Thymus (tissue), 11 donors: ENCODE measurements at regions not wholly inside any gene's neighbourhood (a gene's known extent, or its start where the extent isn't known, plus 50 kb on each side); places are given as distances from the start of the nearest gene placed in this dataset.
"Not testable (repeated sequence)": the region's sequence is repeated elsewhere in the genome, so short reads cannot be mapped to it uniquely, and the experiment has no call there.

Source experiments
- DNase-seq, 9 donors: peaks; one replicate each; pipeline ENCODE4 v3.0.0-alpha.2; 2013; ENCODE audit warnings: low spot score in 9 of 9, low read depth in 6 of 9, missing footprints in 1 of 9
- H3K27ac ChIP-seq, 2 donors: one replicate each; pipeline ENCODE4 v1.5.1; 2013; ENCODE audit warnings: control low read depth in 1 of 2, low read depth in 1 of 2, low read length in 1 of 2, mild to moderate bottlenecking in 1 of 2, moderate library complexity in 1 of 2
- H3K27me3 ChIP-seq, 2 donors: one replicate each; pipeline ENCODE4 v1.5.1; 2013; ENCODE audit warnings: low read length in 1 of 2; ENCODE audit not compliant: control insufficient read depth in 2 of 2, insufficient read depth in 1 of 2
- H3K36me3 ChIP-seq, 2 donors: one replicate each; pipeline ENCODE4 v1.5.1; 2013; ENCODE audit warnings: low read length in 1 of 2, mild to moderate bottlenecking in 1 of 2, moderate library complexity in 1 of 2; ENCODE audit not compliant: control insufficient read depth in 2 of 2, insufficient read depth in 2 of 2
- H3K4me1 ChIP-seq, 2 donors: one replicate each; pipeline ENCODE4 v1.5.1; 2013; ENCODE audit warnings: low read length in 2 of 2; ENCODE audit not compliant: control insufficient read depth in 2 of 2, insufficient read depth in 2 of 2
- H3K4me3 ChIP-seq, 2 donors: one replicate each; pipeline ENCODE4 v1.5.1; 2013; ENCODE audit warnings: low read length in 2 of 2, control low read depth in 1 of 2, mild to moderate bottlenecking in 1 of 2
- H3K9me3 ChIP-seq, 2 donors: one replicate each; pipeline ENCODE4 v1.5.1; 2013; ENCODE audit warnings: low read length in 1 of 2, mild to moderate bottlenecking in 1 of 2; ENCODE audit not compliant: control insufficient read depth in 2 of 2, insufficient read depth in 1 of 2
- WGBS: extraction: QIAGEN DNeasy Blood & Tissue Kit; methylation state at CpG from one replicate; pipeline ENCODE4 v1.1.7; 2013; 5-methylcytosine and 5-hydroxymethylcytosine counted together
- donor health status: healthy.

DNA sequence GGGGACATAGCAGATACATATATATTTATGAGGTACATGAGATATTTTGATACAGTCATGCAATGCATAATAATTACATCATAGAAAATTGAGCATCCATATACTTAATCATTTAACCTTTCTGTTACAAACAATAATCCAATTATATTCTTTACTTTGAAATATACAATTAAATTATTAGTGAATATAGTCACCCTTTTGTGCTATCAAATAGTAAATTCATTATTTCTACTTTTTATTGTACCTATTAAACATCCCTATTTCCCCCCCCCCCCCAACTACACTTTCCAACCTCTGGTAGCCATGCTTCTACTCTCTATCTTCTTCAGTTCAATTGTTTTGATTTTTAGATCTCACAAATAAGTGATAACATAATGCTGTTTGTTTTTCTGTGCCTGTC, 719.1 kb downstream of the ZBBX start:
- H3K9me3 ChIP-seq, result no peaks in the 10 kb centered on the region

DNA sequence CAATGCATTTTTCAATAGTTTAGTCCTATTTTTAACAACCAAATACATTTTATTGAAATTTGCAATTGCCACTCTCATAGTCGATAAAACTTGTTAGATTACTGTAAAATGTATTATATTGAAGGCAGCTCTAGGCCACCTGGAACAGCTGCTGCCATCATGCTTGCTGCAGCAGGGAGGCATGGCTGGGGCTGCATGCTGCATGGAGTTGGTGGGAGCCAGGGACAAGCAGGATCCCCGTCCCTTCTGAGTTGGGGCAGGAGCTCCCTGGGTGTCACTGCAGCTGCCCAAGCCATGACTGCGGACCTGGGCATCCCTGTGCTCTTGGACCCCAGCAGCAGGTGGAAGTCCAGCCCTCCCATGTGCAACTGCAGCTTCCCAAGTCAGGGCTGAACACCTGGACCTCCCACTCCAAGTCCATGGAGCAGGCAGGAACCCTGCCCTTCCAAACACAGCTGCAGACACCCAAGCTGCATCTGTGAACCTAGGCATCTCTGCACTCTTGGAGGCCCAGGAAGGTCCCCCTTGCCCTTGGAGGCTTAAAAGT, 742.0 kb downstream of the ZBBX start:
- Histone ChIP-seq H3K4me3 (no peak overlapping the region), H3K4me1 (no peaks in the 10 kb centered on the region), H3K9me3 (peaks cover 0 to 16% of the 10 kb centered on the region in 2 donors), H3K27me3 (no peaks in the 10 kb centered on the region), H3K27ac (no peak overlapping the region), H3K36me3 (no peaks in the 10 kb centered on the region)
- DNase-seq, result no peak
- 92% methylated on average over 3 of the region's 3 CpGs for WGBS

More for the DNA sequence above, 719.1 kb downstream of the ZBBX start:
- no peak for DNase-seq
- Histone ChIP-seq H3K4me1 (no peaks in the 10 kb centered on the region), H3K36me3 (no peaks in the 10 kb centered on the region), H3K4me3 (no peak overlapping the region), H3K27me3 (no peaks in the 10 kb centered on the region), H3K27ac (no peak overlapping the region)

DNA sequence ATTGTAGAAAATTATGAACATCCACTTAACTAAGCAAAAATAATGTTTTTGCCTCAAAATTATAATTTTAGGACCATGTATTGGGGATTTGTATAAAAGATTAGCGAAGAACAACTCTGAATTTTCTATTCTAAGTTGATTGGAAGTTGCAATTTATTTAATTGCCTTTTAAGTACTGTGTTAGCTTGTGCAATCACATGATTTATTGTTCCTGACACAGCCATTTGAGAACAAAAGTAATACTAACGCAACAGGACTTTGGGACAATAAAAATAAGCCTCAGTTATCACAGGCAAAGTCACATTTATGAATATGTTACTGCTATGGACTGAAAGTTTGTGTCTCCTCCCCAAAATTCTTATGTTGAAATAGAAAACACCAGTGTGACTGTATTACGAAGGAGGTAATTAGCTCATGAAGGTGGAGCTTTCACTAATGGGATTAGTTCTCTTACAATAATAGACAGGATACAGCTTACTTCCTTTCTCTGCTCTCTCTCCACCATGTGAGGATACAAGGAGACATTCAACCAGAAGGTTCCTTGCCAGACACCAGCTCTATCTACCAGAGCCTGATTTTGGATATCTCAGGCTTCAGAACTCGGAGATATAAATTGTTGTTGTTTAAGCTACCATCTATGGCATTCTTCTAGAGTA, 745.9 kb downstream of the ZBBX start:
- 81% methylated on average over 4 of the region's 4 CpGs for WGBS
- Histone ChIP-seq H3K36me3 (no peaks in the 10 kb centered on the region), H3K27ac (no peak overlapping the region), H3K27me3 (no peaks in the 10 kb centered on the region), H3K4me1 (no peaks in the 10 kb centered on the region), H3K9me3 (peaks cover 0 to 14% of the 10 kb centered on the region in 2 donors), H3K4me3 (no peak overlapping the region)
- no peak for DNase-seq

DNA sequence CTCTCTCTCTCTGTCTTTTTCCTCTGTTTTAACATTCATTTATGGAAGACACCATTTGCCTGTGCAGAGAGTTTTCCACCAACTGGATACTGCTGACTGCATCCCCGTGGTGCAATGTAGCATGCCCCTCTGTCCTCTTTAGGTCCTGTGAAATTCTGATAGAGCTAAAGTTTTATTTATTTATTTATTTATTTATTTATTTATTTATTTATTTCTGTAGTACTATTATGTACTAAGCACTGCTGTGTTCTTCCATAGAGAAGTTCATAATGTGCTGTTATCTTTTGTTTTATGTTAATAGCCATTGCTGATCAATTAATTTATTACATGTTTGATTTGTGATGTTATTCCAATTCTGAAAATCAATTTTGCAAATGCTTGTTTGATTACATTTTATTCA, 749.9 kb downstream of the ZBBX start:
- 91% methylated on average over 1 of the region's 1 CpG for WGBS
- Histone ChIP-seq H3K9me3 (no peaks in the 10 kb centered on the region), H3K27me3 (no peaks in the 10 kb centered on the region), H3K4me3 (no peak overlapping the region), H3K36me3 (no peaks in the 10 kb centered on the region), H3K4me1 (no peaks in the 10 kb centered on the region), H3K27ac (no peak overlapping the region)
- no peak for DNase-seq

DNA sequence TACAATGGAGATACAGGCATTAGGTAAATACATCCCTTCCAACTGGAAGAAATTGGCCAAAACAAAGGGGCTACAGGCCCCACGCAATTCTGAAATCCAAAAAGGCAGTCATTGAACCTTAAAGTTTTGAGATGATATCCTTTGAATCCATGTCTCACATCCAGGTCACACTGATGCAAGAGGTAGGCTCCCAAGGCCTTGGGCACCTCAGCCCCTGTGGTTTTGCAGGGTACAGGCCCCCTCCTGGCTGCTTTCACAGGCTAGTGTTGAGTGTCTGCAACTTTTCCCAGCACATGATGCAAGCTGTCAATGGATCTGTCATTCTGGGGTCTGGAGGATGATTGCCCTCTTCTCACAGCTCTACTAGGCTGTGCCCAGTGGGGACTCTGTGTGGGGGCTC, 766.7 kb downstream of the ZBBX start:
- Histone ChIP-seq H3K36me3 (no peaks in the 10 kb centered on the region), H3K9me3 (peaks cover 0 to 8% of the 10 kb centered on the region in 2 donors), H3K4me3 (no peak overlapping the region), H3K4me1 (no peaks in the 10 kb centered on the region), H3K27ac (no peak overlapping the region), H3K27me3 (no peaks in the 10 kb centered on the region)
- DNase-seq, result no peak
- 100% methylated on average over 1 of the region's 1 CpG for WGBS

DNA sequence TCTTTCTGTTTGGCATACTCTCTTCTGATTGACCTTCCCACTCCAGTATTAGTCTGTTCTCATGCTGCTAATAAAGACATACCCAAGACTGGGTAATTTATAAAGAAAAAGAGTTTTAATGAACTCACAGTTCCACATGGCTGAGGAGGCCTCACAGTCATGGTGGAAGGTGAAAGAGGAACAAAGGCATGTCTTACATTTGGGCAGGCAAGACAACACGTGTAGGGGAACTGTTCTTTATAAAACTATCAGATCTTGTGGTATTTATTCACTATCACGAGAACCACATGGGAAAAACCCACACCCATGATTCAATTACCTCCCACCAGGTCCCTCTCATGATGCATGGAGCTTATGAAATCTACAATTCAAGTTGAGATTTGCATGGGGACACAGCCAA, 767.3 kb downstream of the ZBBX start:
- H3K9me3 ChIP-seq, H3K27ac ChIP-seq, H3K27me3 ChIP-seq, H3K4me3 ChIP-seq, H3K36me3 ChIP-seq, DNase-seq, H3K4me1 ChIP-seq: not testable (repeated sequence)
- 65% methylated on average over 2 of the region's 2 CpGs for WGBS

DNA sequence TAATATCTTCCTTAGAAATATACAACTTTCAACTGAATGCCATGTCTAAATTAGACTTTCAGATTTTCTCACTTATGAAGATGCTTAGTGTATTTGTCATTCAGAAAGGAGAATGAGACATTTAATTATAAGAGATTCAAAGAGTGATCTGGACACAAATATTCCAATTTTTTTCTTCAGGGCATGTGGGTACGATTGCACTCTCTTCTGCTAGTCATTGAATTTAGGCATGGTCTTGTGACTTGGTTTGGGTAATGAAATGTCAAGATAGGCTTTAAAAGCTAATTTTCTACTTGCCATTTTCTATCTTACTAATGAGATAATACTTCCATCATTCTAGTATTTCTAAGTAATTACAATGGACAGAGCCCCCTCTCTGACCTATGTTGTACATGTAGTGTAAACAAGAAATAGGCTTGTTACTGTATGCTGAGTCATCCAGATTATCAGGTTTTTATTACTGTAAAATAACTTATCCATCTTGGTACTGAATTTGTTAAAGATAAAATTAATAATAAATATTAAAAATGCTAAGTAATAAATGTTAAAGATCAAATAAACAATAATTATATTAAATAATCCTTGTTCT, 770.8 kb upstream of the BCHE start:
- 92% methylated on average over 1 of the region's 1 CpG for WGBS
- H3K27me3 ChIP-seq, result no peaks in the 10 kb centered on the region
- H3K4me3 ChIP-seq, result no peak overlapping the region
- H3K9me3 ChIP-seq, result no peaks in the 10 kb centered on the region
- H3K36me3 ChIP-seq, result no peaks in the 10 kb centered on the region
- H3K27ac ChIP-seq, result no peak overlapping the region
- DNase-seq, result no peak
- no peaks in the 10 kb centered on the region for H3K4me1 ChIP-seq

DNA sequence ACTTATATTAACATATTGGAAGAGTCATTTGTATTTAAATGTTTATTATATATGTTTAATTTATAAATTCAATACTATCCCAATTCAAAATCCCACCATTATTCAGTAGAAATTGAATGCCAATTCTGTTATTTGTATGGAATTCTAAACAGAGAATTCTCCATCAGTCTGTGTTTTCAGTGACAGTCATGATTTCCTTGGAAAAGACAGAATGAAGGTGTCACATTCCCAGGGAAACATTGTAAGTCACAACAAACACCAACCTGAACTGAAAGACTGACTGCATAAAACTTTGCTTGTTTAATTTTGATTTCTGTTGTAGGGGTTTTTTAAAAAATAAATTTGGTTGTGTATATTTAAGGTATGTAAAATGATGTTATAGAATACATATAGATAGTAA, 769.8 kb upstream of the BCHE start:
- no peaks in the 10 kb centered on the region for H3K9me3 ChIP-seq
- H3K27me3 ChIP-seq, result no peaks in the 10 kb centered on the region
- no peaks in the 10 kb centered on the region for H3K36me3 ChIP-seq
- DNase-seq, result no peak
- H3K4me3 ChIP-seq, result no peak overlapping the region
- H3K4me1 ChIP-seq, result no peaks in the 10 kb centered on the region
- no peak overlapping the region for H3K27ac ChIP-seq

DNA sequence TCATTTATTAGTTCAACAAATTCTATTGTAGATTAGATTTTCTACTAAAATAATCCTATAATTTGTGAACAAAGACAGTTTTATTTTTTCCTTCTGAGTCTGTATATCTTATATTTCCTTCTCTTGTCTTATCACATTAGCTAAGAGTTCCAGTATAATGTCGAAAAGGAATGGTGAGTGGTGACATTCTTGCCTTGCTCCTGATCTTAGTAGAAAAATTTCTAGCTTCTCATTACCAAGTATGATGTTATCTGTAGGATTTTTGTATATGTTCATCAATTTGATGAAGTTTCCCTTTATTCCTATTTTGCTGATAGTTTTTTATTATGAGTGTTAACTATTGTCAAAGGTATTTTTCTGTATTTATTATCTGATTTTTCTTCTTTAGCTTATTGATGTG, 756.6 kb upstream of the BCHE start:
- H3K27me3 ChIP-seq, result no peaks in the 10 kb centered on the region
- no peaks in the 10 kb centered on the region for H3K9me3 ChIP-seq
- no peak overlapping the region for H3K27ac ChIP-seq
- H3K36me3 ChIP-seq, result no peaks in the 10 kb centered on the region
- no peaks in the 10 kb centered on the region for H3K4me1 ChIP-seq
- WGBS, result 86% methylated on average over 1 of the region's 1 CpG
- no peak overlapping the region for H3K4me3 ChIP-seq
- DNase-seq, result no peak
